ENCODE measurements at regions not wholly inside any gene's neighbourhood (a gene's known extent, or its start where the extent isn't known, plus 50 kb on each side); places are given as distances from the start of the nearest gene placed in this dataset.

DNA sequence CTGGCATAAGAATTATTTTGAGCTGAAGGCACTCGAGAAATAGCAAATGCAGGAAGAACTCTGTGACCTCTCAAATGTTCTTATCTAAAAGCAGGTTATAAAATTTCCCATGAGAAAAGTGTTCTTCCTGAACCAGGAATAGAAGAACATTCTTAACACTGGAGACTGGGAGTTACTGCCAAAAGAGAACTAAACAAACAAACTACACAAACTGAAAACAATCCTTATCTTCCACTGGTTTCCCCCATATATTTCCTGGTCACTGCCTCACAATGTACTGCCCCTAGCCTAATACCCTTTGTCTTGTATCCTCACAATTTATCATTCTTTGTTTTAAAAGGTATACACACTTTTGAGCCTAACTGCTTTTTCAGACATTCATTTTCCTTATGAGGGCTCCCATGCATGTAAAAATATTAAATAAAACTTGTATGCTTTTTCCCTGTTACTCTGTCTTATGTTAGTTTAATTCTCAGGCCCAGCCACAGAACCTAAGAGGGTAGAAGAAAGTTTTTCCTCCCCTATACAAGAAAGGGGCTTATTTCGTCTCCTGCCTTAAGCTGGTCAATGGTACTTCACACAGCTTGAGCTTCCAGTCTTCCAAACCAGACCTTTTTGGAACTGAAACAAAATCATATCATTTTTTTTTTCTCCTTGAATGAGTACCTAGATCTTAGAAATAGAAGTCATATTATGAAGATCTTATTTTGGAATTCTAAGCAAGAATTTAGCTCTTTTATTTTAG is 110.6 kb downstream of the MSTN start:
- H3K27ac ChIP-seq (replicated peaks), result no peak overlapping the region
- no peak for DNase-seq (ENCODE audit: low read depth in 1 of 2, low spot score in 1 of 2)

GRCh38 chr2:189943009-189943408 is 119.5 kb downstream of the MSTN start:
- no peaks in the 10 kb centered on the region for H3K27me3 ChIP-seq (ENCODE audit: insufficient read depth, poor library complexity, severe bottlenecking)
- DNase-seq (ENCODE audit: low read depth in 1 of 2, low spot score in 1 of 2), result no peak
- no peak overlapping the region for H3K27ac ChIP-seq (replicated peaks)
- no peak overlapping the region for H3K4me3 ChIP-seq (replicated peaks; ENCODE audit: insufficient read depth, low read length)
- TF ChIP-seq SPI1 (IDR thresholded peaks at IDR 0.05; ENCODE audit: borderline replicate concordance, low read depth) (no peak), GABPA (IDR thresholded peaks at IDR 0.05; ENCODE audit: low read depth) (no peak), POLR2AphosphoS5 (IDR thresholded peaks at IDR 0.05; ENCODE audit: low read depth) (no peak), CTCF (IDR thresholded peaks at IDR 0.05; ENCODE audit: insufficient read depth, low read length) (no peak)
- TF ChIP-seq, protein P1, sequence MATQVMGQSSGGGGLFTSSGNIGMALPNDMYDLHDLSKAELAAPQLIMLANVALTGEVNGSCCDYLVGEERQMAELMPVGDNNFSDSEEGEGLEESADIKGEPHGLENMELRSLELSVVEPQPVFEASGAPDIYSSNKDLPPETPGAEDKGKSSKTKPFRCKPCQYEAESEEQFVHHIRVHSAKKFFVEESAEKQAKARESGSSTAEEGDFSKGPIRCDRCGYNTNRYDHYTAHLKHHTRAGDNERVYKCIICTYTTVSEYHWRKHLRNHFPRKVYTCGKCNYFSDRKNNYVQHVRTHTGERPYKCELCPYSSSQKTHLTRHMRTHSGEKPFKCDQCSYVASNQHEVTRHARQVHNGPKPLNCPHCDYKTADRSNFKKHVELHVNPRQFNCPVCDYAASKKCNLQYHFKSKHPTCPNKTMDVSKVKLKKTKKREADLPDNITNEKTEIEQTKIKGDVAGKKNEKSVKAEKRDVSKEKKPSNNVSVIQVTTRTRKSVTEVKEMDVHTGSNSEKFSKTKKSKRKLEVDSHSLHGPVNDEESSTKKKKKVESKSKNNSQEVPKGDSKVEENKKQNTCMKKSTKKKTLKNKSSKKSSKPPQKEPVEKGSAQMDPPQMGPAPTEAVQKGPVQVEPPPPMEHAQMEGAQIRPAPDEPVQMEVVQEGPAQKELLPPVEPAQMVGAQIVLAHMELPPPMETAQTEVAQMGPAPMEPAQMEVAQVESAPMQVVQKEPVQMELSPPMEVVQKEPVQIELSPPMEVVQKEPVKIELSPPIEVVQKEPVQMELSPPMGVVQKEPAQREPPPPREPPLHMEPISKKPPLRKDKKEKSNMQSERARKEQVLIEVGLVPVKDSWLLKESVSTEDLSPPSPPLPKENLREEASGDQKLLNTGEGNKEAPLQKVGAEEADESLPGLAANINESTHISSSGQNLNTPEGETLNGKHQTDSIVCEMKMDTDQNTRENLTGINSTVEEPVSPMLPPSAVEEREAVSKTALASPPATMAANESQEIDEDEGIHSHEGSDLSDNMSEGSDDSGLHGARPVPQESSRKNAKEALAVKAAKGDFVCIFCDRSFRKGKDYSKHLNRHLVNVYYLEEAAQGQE (IDR thresholded peaks at IDR 0.05; ENCODE audit: insufficient replicate concordance, low read depth), result no peak

More for the DNA sequence above, 110.6 kb downstream of the MSTN start:
- TF ChIP-seq CTCF (IDR thresholded peaks at IDR 0.05; ENCODE audit: insufficient read depth, low read length) (no peak), POLR2AphosphoS5 (IDR thresholded peaks at IDR 0.05; ENCODE audit: low read depth) (no peak), GABPA (IDR thresholded peaks at IDR 0.05; ENCODE audit: low read depth) (no peak), SPI1 (IDR thresholded peaks at IDR 0.05; ENCODE audit: borderline replicate concordance, low read depth) (no peak)
- TF ChIP-seq, protein P1 (IDR thresholded peaks at IDR 0.05; ENCODE audit: insufficient replicate concordance, low read depth), result no peak
- H3K27me3 ChIP-seq (ENCODE audit: insufficient read depth, poor library complexity, severe bottlenecking), result no peaks in the 10 kb centered on the region
- H3K4me3 ChIP-seq (replicated peaks; ENCODE audit: insufficient read depth, low read length), result no peak overlapping the region

DNA sequence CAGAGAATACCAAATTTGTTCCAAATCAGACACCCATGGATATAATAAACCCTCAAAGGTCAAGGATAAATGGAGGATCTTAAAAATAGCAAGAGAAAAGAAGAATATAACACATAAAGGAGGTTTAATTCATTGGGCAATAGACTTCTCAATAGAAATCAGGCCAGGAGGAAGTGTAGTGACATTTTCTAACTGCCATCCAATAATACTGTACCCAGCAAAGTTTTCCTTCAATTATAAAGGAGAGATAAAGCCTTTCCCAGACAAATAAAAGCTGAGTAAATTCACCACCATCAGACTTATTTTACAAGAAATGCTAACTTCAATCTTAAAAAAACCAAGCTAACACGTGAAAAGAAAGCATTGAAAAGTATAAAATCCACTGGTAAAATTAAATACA is 121.6 kb downstream of the MSTN start:
- no peak for DNase-seq (ENCODE audit: low read depth in 1 of 2, low spot score in 1 of 2)
- no peak for TF ChIP-seq GABPA (IDR thresholded peaks at IDR 0.05; ENCODE audit: low read depth)
- Histone ChIP-seq H3K27me3 (ENCODE audit: insufficient read depth, poor library complexity, severe bottlenecking) (no peaks in the 10 kb centered on the region), H3K27ac (replicated peaks) (no peak overlapping the region), H3K4me3 (replicated peaks; ENCODE audit: insufficient read depth, low read length) (no peak overlapping the region)

- H3K4me3 ChIP-seq (replicated peaks; ENCODE audit: insufficient read depth, low read length), result no peak overlapping the region
- H3K27me3 ChIP-seq (ENCODE audit: insufficient read depth, poor library complexity, severe bottlenecking), result no peaks in the 10 kb centered on the region
- DNase-seq (ENCODE audit: low read depth in 1 of 2, low spot score in 1 of 2), result no peak
- TF ChIP-seq POLR2AphosphoS5 (IDR thresholded peaks at IDR 0.05; ENCODE audit: low read depth), result no peak
- no peak for TF ChIP-seq GABPA (IDR thresholded peaks at IDR 0.05; ENCODE audit: low read depth)
- TF ChIP-seq SPI1 (IDR thresholded peaks at IDR 0.05; ENCODE audit: borderline replicate concordance, low read depth), result no peak
- no peak for TF ChIP-seq CTCF (IDR thresholded peaks at IDR 0.05; ENCODE audit: insufficient read depth, low read length)
- TF ChIP-seq, protein P1 (IDR thresholded peaks at IDR 0.05; ENCODE audit: insufficient replicate concordance, low read depth), result no peak
- no peak overlapping the region for H3K27ac ChIP-seq (replicated peaks)
Measured at GRCh38 chr2:189937691-189938090, 124.8 kb downstream of the MSTN start.

All from HL-60 (cell line).